ENCODE measurements at regions not wholly inside any gene's neighbourhood (a gene's known extent, or its start where the extent isn't known, plus 50 kb on each side); places are given as distances from the start of the nearest gene placed in this dataset.

- no peaks in the 10 kb centered on the region for H4K20me1 ChIP-seq (replicated peaks in 1 of 2; ENCODE audit: control insufficient read depth in 1 of 2, insufficient read depth in 2 of 2, low read length in 2 of 2)
- no peak overlapping the region for H2BK20ac ChIP-seq (ENCODE audit: low read length)
- H3K4me1 ChIP-seq (replicated peaks in 1 of 4; ENCODE audit: control insufficient read depth in 3 of 4, insufficient read depth in 4 of 4, low read length in 3 of 4): no peaks in the 10 kb centered on the region
- no peak overlapping the region for H3K4me2 ChIP-seq (ENCODE audit: insufficient read depth in 1 of 2, low read depth in 2 of 2, low read length in 2 of 2)
- H4K91ac ChIP-seq (replicated peaks; ENCODE audit: insufficient read length, low read length): no peak overlapping the region
- WGBS, 2 experiments (ENCODE audit: extremely low coverage in 1 of 2, insufficient coverage in 1 of 2, insufficient read length in 1 of 2, insufficient replicate concordance in 2 of 2, low coverage in 1 of 2, low lambda C conversion rate in 2 of 2, missing lambda C conversion rate in 1 of 2): 89% methylated on average over 1 of the region's 1 CpG; no CpG with 5 or more reads in 1 of the 2 experiments
- H3K4me3 ChIP-seq (ENCODE audit: extremely low read depth in 1 of 4, insufficient read depth in 2 of 4, low read depth in 3 of 4, low read length in 4 of 4): no peak overlapping the region
- no peaks in the 10 kb centered on the region for H3K79me2 ChIP-seq (ENCODE audit: control insufficient read depth in 1 of 2, insufficient read depth in 2 of 2, low read length in 2 of 2)
- H2BK120ac ChIP-seq (replicated peaks; ENCODE audit: low read depth, low read length): no peak overlapping the region
- H4K8ac ChIP-seq (ENCODE audit: extremely low read depth, insufficient read depth, low read length): no peak overlapping the region
- no peak for DNase-seq (ENCODE audit: low read depth in 1 of 2, low spot score in 2 of 2)
- no peak for FAIRE-seq
- no peaks in the 10 kb centered on the region for H3K23me2 ChIP-seq (ENCODE audit: low read depth, low read length)
- no peak overlapping the region for H2AK5ac ChIP-seq (ENCODE audit: low read depth, low read length)
- H3K9ac ChIP-seq (replicated peaks in 1 of 4; ENCODE audit: extremely low read depth in 1 of 4, low read depth in 3 of 4, low read length in 3 of 4): no peak overlapping the region
- H3K4ac ChIP-seq (replicated peaks; ENCODE audit: insufficient read length, low read depth, low read length): no peak overlapping the region
- H2AFZ ChIP-seq (ENCODE audit: low read length): no peak overlapping the region
- H3K27me3 ChIP-seq (replicated peaks in 1 of 4; ENCODE audit: control insufficient read depth in 3 of 4, extremely low read depth in 1 of 4, insufficient read depth in 3 of 4, low read length in 3 of 4): peaks cover 0 to 1% (median 0%) of the 10 kb centered on the region in 4 experiments; a peak in 1 of 7 replicates
- H3K14ac ChIP-seq (ENCODE audit: insufficient read length): no peak overlapping the region
- H2BK15ac ChIP-seq (ENCODE audit: low read length): no peak overlapping the region
- H3K18ac ChIP-seq (ENCODE audit: extremely low read depth, low read length): no peak overlapping the region
- H3K27ac ChIP-seq (ENCODE audit: low read depth, low read length): no peak overlapping the region
- no peaks in the 10 kb centered on the region for H3K9me3 ChIP-seq (ENCODE audit: insufficient read depth in 2 of 2, low read depth in 1 of 2, low read length in 1 of 2)
- CTCF ChIA-PET (ENCODE audit: partially characterized antibody): interaction anchor here (0.7 to 2.0 kb wide), 7 partner anchors 9 to 236 kb away, joined by 3 to 7 read pairs (median 3); no protein-coding TSS in a partner anchor
- no peaks in the 10 kb centered on the region for H3K79me1 ChIP-seq (ENCODE audit: low read depth, low read length)
- no peak overlapping the region for H2BK12ac ChIP-seq (ENCODE audit: low read depth, low read length)
- no peak overlapping the region for H2BK5ac ChIP-seq (ENCODE audit: low read depth, low read length)
- H4K5ac ChIP-seq (ENCODE audit: insufficient read length, low read depth, low read length): no peak overlapping the region
- POLR2A ChIA-PET (ENCODE audit: partially characterized antibody): no interaction called here
- no peaks in the 10 kb centered on the region for H3K36me3 ChIP-seq (ENCODE audit: control insufficient read depth in 2 of 4, insufficient read depth in 4 of 4, low read length in 3 of 4)
- no peak for TF ChIP-seq USF2 (IDR thresholded peaks at IDR 0.05; ENCODE audit: low read length)
- peak; percentile 21 to 38; a peak in 3 of 4 replicates for TF ChIP-seq RAD21 (IDR thresholded peaks at IDR 0.05 in 1 of 2, conservative IDR thresholded peaks at IDR 0.05 in 1 of 2; ENCODE audit: low read depth in 2 of 2, low read length in 2 of 2)
- TF ChIP-seq JUN (IDR thresholded peaks at IDR 0.05; ENCODE audit: low read depth, low read length): no peak
- peak in 2 of 3 experiments; percentile 2 to 11; a peak in 2 of 4 replicates for TF ChIP-seq CTCF (IDR thresholded peaks at IDR 0.05; ENCODE audit: control extremely low read depth in 1 of 3, insufficient read depth in 1 of 3, low read depth in 1 of 3, low read length in 3 of 3)
- H3K23ac ChIP-seq (ENCODE audit: insufficient read length): no peak overlapping the region
- no peak overlapping the region for H3K56ac ChIP-seq (replicated peaks; ENCODE audit: insufficient read length, low read depth, low read length)
Observed at GRCh38 chr4:162770761-162771490, 395.8 kb downstream of the NAF1 start.

All from H1 (cell line).